Thyroid gland (tissue), 4 donors: ENCODE measurements at regions not wholly inside any gene's neighbourhood (a gene's known extent, or its start where the extent isn't known, plus 50 kb on each side); places are given as distances from the start of the nearest gene placed in this dataset.
"Not testable (repeated sequence)": the region's sequence is repeated elsewhere in the genome, so short reads cannot be mapped to it uniquely, and the experiment has no call there.

Experiments used
- DNase-seq, 2 donors: peaks; one replicate each; pipeline ENCODE4 v3.0.0-alpha.2; 2019
- H3K27ac ChIP-seq, 3 donors: fragments of 200-600 bp; sonication (generic); 1 replicate in 2 of 3; 2 replicates in 1 of 3; pipeline ENCODE4 v1.5.1; 2016 to 2019; ENCODE audit warnings: mild to moderate bottlenecking in 1 of 3, moderate library complexity in 1 of 3
- H3K27me3 ChIP-seq: fragments of 200-600 bp; sonication (generic); one replicate; pipeline ENCODE4 v1.5.1; 2019
- H3K36me3 ChIP-seq, 2 donors: fragments of 200-600 bp; sonication (generic); one replicate each; pipeline ENCODE4 v1.5.1; 2016 to 2019
- H3K4me1 ChIP-seq, 2 donors: fragments of 200-600 bp; sonication (generic); one replicate each; pipeline ENCODE4 v1.5.1; 2017 to 2019
- H3K4me3 ChIP-seq, 3 donors: fragments of 200-600 bp; sonication (generic); replicated peaks in 1 of 3; 1 replicate in 2 of 3; 2 replicates in 1 of 3; pipeline ENCODE4 v1.5.1; 2016; ENCODE audit warnings: mild to moderate bottlenecking in 1 of 3
- H3K9me3 ChIP-seq: fragments of 200-600 bp; sonication (generic); one replicate; pipeline ENCODE4 v1.5.1; 2017
- POLR2A ChIP-seq, 2 donors: fragments of 450-650 bp; IDR thresholded peaks; one replicate each; pipeline ENCODE4 v1.6.1; 2017; ENCODE audit warnings: antibody characterized with exemption in 2 of 2, mild to moderate bottlenecking in 2 of 2, moderate library complexity in 1 of 2
- WGBS, 2 donors: methylation state at CpG; one replicate each; pipeline ENCODE4 v1.1.5; 2017; 5-methylcytosine and 5-hydroxymethylcytosine counted together
- intact Hi-C: fragments of 100-400 bp; cut with DNase I; formaldehyde crosslinking; loops from one replicate; pipeline ENCODE4 v1.15.1; 2023
- TF ChIP-seq, protein P1 (sequence below), 6 experiments: fragments of 200-600 bp in 3 of 6; fragments of 450-650 bp in 3 of 6; sonication (generic) in 3 of 6; IDR thresholded peaks; one replicate each; pipeline ENCODE4 v1.5.1; 2016 to 2019; ENCODE audit warnings: antibody characterized with exemption in 6 of 6, mild to moderate bottlenecking in 2 of 6, inconsistent platforms in 1 of 6, moderate library complexity in 1 of 6

DNA sequence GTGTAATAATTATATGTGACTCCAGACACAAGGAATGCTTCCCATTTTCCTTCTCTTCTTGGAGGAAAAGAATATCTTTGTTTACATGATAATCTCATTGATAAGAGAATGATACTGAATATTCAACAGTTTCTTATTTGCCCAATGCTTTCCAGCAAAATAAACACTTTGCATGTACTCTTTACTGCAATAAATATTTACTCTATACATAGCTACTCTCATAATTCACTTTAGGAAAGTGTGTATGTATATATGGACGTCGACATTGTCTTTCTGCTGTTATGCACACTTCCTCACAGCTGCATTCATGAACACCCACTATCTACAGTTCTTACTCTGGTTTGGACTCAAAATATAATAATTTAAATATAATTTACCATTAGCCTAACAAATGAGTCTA, 617.4 kb upstream of the CDH10 start:
- no peaks in the 10 kb centered on the region for H3K36me3 ChIP-seq
- no peak overlapping the region for H3K27ac ChIP-seq
- no peaks in the 10 kb centered on the region for H3K9me3 ChIP-seq
- no peak for DNase-seq
- no peaks in the 10 kb centered on the region for H3K4me1 ChIP-seq
- no peaks in the 10 kb centered on the region for H3K27me3 ChIP-seq
- no peak for TF ChIP-seq POLR2A (IDR thresholded peaks at IDR 0.05)
- TF ChIP-seq, protein P1, sequence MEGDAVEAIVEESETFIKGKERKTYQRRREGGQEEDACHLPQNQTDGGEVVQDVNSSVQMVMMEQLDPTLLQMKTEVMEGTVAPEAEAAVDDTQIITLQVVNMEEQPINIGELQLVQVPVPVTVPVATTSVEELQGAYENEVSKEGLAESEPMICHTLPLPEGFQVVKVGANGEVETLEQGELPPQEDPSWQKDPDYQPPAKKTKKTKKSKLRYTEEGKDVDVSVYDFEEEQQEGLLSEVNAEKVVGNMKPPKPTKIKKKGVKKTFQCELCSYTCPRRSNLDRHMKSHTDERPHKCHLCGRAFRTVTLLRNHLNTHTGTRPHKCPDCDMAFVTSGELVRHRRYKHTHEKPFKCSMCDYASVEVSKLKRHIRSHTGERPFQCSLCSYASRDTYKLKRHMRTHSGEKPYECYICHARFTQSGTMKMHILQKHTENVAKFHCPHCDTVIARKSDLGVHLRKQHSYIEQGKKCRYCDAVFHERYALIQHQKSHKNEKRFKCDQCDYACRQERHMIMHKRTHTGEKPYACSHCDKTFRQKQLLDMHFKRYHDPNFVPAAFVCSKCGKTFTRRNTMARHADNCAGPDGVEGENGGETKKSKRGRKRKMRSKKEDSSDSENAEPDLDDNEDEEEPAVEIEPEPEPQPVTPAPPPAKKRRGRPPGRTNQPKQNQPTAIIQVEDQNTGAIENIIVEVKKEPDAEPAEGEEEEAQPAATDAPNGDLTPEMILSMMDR (IDR thresholded peaks at IDR 0.05): no peak
- no peak overlapping the region for H3K4me3 ChIP-seq
- 70 to 81% methylated on average over 2 of the region's 2 CpGs for WGBS, 2 donors
- intact Hi-C loops: no loop called here

GRCh38 chr5:25255128-25255527, 610.4 kb upstream of the CDH10 start:
- intact Hi-C loops: no loop called here
- WGBS, 2 donors: 62 to 71% methylated on average over 1 of the region's 1 CpG
- TF ChIP-seq, protein P1 (IDR thresholded peaks at IDR 0.05): no peak
- TF ChIP-seq POLR2A (IDR thresholded peaks at IDR 0.05): no peak

GRCh38 chr5:25241981-25242380, 597.2 kb upstream of the CDH10 start:
- no peaks in the 10 kb centered on the region for H3K9me3 ChIP-seq
- intact Hi-C loops: no loop called here
- H3K27ac ChIP-seq: no peak overlapping the region
- H3K27me3 ChIP-seq: no peaks in the 10 kb centered on the region
- no peak overlapping the region for H3K4me3 ChIP-seq
- no peak for TF ChIP-seq POLR2A (IDR thresholded peaks at IDR 0.05)
- WGBS, 2 donors: 64 to 66% methylated on average over 4 of the region's 4 CpGs
- no peaks in the 10 kb centered on the region for H3K4me1 ChIP-seq
- no peaks in the 10 kb centered on the region for H3K36me3 ChIP-seq
- no peak for DNase-seq

More at GRCh38 chr5:25255128-25255527, 610.4 kb upstream of the CDH10 start:
- Histone ChIP-seq H3K27ac (no peak overlapping the region), H3K4me1 (no peaks in the 10 kb centered on the region), H3K27me3 (no peaks in the 10 kb centered on the region), H3K36me3 (no peaks in the 10 kb centered on the region), H3K4me3 (no peak overlapping the region), H3K9me3 (no peaks in the 10 kb centered on the region)
- DNase-seq: no peak

DNA sequence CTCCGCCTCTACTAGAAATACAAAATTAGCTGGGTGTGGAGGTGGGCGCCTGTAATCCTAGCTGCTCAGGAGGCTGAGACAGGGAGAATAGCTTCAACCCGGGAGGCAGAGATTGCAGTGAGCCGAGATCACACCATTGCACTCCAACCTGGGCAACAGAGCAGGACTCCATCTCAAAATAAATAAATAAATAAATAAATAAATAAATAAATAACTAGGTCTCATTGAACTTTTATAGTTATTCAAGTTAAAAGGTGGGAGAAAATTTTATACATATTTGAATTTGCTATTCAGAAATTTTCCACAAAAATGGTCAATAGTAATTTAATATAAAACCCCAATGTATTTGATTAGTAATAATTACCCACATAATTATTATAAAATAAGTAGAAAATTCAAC, 593.9 kb upstream of the CDH10 start:
- H3K27ac ChIP-seq, H3K27me3 ChIP-seq, H3K4me3 ChIP-seq, H3K9me3 ChIP-seq, H3K4me1 ChIP-seq, DNase-seq, intact Hi-C loops, H3K36me3 ChIP-seq: not testable (repeated sequence)
- WGBS, 2 donors: 93 to 98% methylated on average over 4 of the region's 4 CpGs

GRCh38 chr5:25224316-25224982, 579.7 kb upstream of the CDH10 start:
- no peak for DNase-seq
- Histone ChIP-seq H3K27ac (no peak overlapping the region), H3K27me3 (no peaks in the 10 kb centered on the region), H3K4me1 (no peaks in the 10 kb centered on the region), H3K36me3 (no peaks in the 10 kb centered on the region), H3K9me3 (no peaks in the 10 kb centered on the region), H3K4me3 (no peak overlapping the region)
- TF ChIP-seq, protein P1 (IDR thresholded peaks at IDR 0.05): no peak
- TF ChIP-seq POLR2A (IDR thresholded peaks at IDR 0.05): no peak
- intact Hi-C loops: no loop called here
- WGBS, 2 donors: 76 to 79% methylated on average over 10 of the region's 10 CpGs

DNA sequence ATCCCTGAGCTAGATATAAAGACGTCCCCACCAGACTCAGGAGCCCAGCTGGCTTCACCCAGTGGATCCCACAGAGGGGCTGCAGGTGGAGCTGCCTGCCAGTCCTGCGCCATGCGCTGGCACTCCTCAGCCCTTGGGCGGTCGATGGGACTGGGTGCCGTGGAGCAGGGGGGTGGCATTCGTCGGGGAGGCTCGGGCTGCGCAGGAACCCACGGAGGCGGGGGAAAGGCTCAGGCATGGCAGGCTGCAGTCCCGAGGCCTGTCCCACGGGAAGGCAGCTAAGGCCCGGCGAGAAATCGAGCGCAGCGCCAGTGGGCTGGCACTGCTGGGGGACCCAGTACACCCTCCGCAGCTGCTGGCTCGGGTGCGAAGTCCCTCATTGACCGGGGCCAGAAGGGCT, 555.1 kb upstream of the CDH10 start:
- H3K27me3 ChIP-seq, H3K27ac ChIP-seq, H3K36me3 ChIP-seq, H3K9me3 ChIP-seq, H3K4me1 ChIP-seq, intact Hi-C loops, H3K4me3 ChIP-seq, DNase-seq: not testable (repeated sequence)
- WGBS, 2 donors: 92 to 96% methylated on average over 5 to 14 of the region's 23 CpGs
